GM23338 (cell line): ENCODE measurements at regions not wholly inside any gene's neighbourhood (a gene's known extent, or its start where the extent isn't known, plus 50 kb on each side); places are given as distances from the start of the nearest gene placed in this dataset.

Experiments used
- CREB1 ChIP-seq: fragments of 250-450 bp; sonication (Bioruptor Pico); IDR thresholded peaks from 2 replicates; pipeline ENCODE4 v1.5.0; 2020; ENCODE audit warnings: low read depth, mild to moderate bottlenecking, moderate library complexity
- EZH2 ChIP-seq: fragments of 200-600 bp; sonication (generic); IDR thresholded peaks from one replicate; pipeline ENCODE4 v1.8.0; 2017; ENCODE audit warnings: antibody characterized with exemption, mild to moderate bottlenecking, low read depth; ENCODE audit not compliant: unreplicated experiment
- EZH2phosphoT487 ChIP-seq: fragments of 200-600 bp; sonication (generic); IDR thresholded peaks from one replicate; pipeline ENCODE4 v1.8.1; 2018; ENCODE audit warnings: antibody characterized with exemption; ENCODE audit not compliant: unreplicated experiment
- REST ChIP-seq: IDR thresholded peaks from one replicate; pipeline ENCODE4 v1.6.1; 2018; ENCODE audit warnings: antibody characterized with exemption; ENCODE audit not compliant: unreplicated experiment
- STAT1 ChIP-seq: IDR thresholded peaks from one replicate; pipeline ENCODE4 v1.6.1; 2016; ENCODE audit warnings: antibody characterized with exemption; ENCODE audit not compliant: unreplicated experiment
- ZNF462 ChIP-seq: fragments of 250-450 bp; sonication (Bioruptor Pico); IDR thresholded peaks from 2 replicates; pipeline ENCODE4 v1.5.0; 2020; ENCODE audit warnings: mild to moderate bottlenecking, moderate library complexity

GRCh38 chr14:34046799-34047520 lies 96.1 kb upstream of the EGLN3 start (continued):
- TF ChIP-seq ZNF462 (CRISPR knock-in tag) (no peak), REST (no peak), EZH2phosphoT487 (no peak), STAT1 (no peak), CREB1 (CRISPR knock-in tag) (no peak), EZH2 (no peak)
